ENCODE measurements at regions not wholly inside any gene's neighbourhood (a gene's known extent, or its start where the extent isn't known, plus 50 kb on each side); places are given as distances from the start of the nearest gene placed in this dataset.
"Not testable (repeated sequence)": the region's sequence is repeated elsewhere in the genome, so short reads cannot be mapped to it uniquely, and the experiment has no call there.

- TF ChIP-seq EZH2 (IDR thresholded peaks at IDR 0.05; ENCODE audit: low read length, missing control alignments); CTCF (conservative IDR thresholded peaks at IDR 0.05 in 1 of 2, IDR thresholded peaks at IDR 0.05 in 1 of 2; ENCODE audit: low read depth in 1 of 2, low read length in 2 of 2): not testable (repeated sequence)
Measured at GRCh38 chr14:105723776-105724175, 197.4 kb downstream of the TMEM121 start.
